Osteoblast (primary cell): ENCODE measurements at regions not wholly inside any gene's neighbourhood (a gene's known extent, or its start where the extent isn't known, plus 50 kb on each side); places are given as distances from the start of the nearest gene placed in this dataset.

Experiments
- DNase-seq: peaks from one replicate; pipeline ENCODE4 v3.0.0; 2011; ENCODE audit warnings: low spot score, mixed read lengths; ENCODE audit not compliant: insufficient read length; ENCODE audit errors: missing footprints
- H2AFZ ChIP-seq: 2 replicates; pipeline ENCODE4 v1.6.0; 2011; ENCODE audit warnings: mild to moderate bottlenecking, low read length
- H3K27ac ChIP-seq: 2 replicates; pipeline ENCODE4 v1.5.1; 2011; ENCODE audit warnings: mild to moderate bottlenecking, low read depth, low read length, moderate library complexity
- H3K27me3 ChIP-seq: 2 replicates; pipeline ENCODE4 v1.6.0; 2012; ENCODE audit warnings: mild to moderate bottlenecking, control low read depth, inconsistent platforms, low read length, moderate library complexity; ENCODE audit not compliant: insufficient read depth
- H3K36me3 ChIP-seq: 2 replicates; pipeline ENCODE4 v1.5.1; 2011; ENCODE audit warnings: mild to moderate bottlenecking, low read length, control low read depth, moderate library complexity; ENCODE audit not compliant: insufficient read depth
- H3K4me1 ChIP-seq: 2 replicates; pipeline ENCODE4 v1.5.1; 2011; ENCODE audit warnings: mild to moderate bottlenecking, low read length, control low read depth, moderate library complexity; ENCODE audit not compliant: insufficient read depth
- H3K4me2 ChIP-seq: 2 replicates; pipeline ENCODE4 v1.6.0; 2011; ENCODE audit warnings: mild to moderate bottlenecking, low read length; ENCODE audit not compliant: insufficient read depth
- H3K4me3 ChIP-seq: fragments of 200-600 bp; sonication (generic); 3 replicates; pipeline ENCODE4 v1.5.1; 2012; ENCODE audit warnings: mild to moderate bottlenecking, low read length, inconsistent platforms; ENCODE audit not compliant: insufficient read depth
- H3K79me2 ChIP-seq: 2 replicates; pipeline ENCODE4 v1.6.0; 2012; ENCODE audit warnings: mild to moderate bottlenecking, low read length, control low read depth, inconsistent platforms; ENCODE audit not compliant: insufficient read depth
- H3K9me3 ChIP-seq: 2 replicates; pipeline ENCODE4 v1.5.1; 2011; ENCODE audit warnings: low read depth, low read length, control low read depth
- H4K20me1 ChIP-seq: 2 replicates; pipeline ENCODE4 v1.6.0; 2012; ENCODE audit warnings: mild to moderate bottlenecking, low read length, control low read depth; ENCODE audit not compliant: insufficient read depth
- CTCF ChIP-seq: IDR thresholded peaks from 2 replicates; pipeline ENCODE4 v1.5.1; 2011; ENCODE audit warnings: mild to moderate bottlenecking, low read depth, low read length, moderate library complexity; ENCODE audit errors: extremely low read depth

- no peaks in the 10 kb centered on the region for H3K27me3 ChIP-seq
- H3K4me3 ChIP-seq, result no peak overlapping the region
- H2AFZ ChIP-seq, result no peak overlapping the region
- H4K20me1 ChIP-seq, result no peaks in the 10 kb centered on the region
- H3K79me2 ChIP-seq, result no peaks in the 10 kb centered on the region
- H3K36me3 ChIP-seq, result no peaks in the 10 kb centered on the region
- no peaks in the 10 kb centered on the region for H3K4me1 ChIP-seq
- no peak overlapping the region for H3K4me2 ChIP-seq
- H3K27ac ChIP-seq, result no peak overlapping the region
- H3K9me3 ChIP-seq, result peaks cover 4% of the 10 kb centered on the region
- peak; percentile 29 for DNase-seq
- no peak for TF ChIP-seq CTCF
Measured at GRCh38 chr10:78190051-78190825, 156.6 kb downstream of the RPS24 start.

- Histone ChIP-seq H3K27me3 (no peaks in the 10 kb centered on the region), H3K27ac (no peak overlapping the region), H3K36me3 (no peaks in the 10 kb centered on the region), H3K4me1 (no peaks in the 10 kb centered on the region), H2AFZ (no peak overlapping the region), H3K79me2 (no peaks in the 10 kb centered on the region), H3K4me2 (no peak overlapping the region), H3K4me3 (no peak overlapping the region), H4K20me1 (no peaks in the 10 kb centered on the region), H3K9me3 (peaks cover 4% of the 10 kb centered on the region)
- TF ChIP-seq CTCF, result no peak
- no peak for DNase-seq
Measured at GRCh38 chr10:78191301-78191700, 157.6 kb downstream of the RPS24 start.

- Histone ChIP-seq H3K4me3 (no peak overlapping the region), H3K9me3 (peaks cover 4% of the 10 kb centered on the region), H3K4me1 (peaks cover 4% of the 10 kb centered on the region), H3K27me3 (peaks cover 3% of the 10 kb centered on the region), H3K79me2 (no peaks in the 10 kb centered on the region), H2AFZ (no peak overlapping the region), H3K36me3 (no peaks in the 10 kb centered on the region), H3K27ac (no peak overlapping the region), H3K4me2 (no peak overlapping the region), H4K20me1 (no peaks in the 10 kb centered on the region)
- DNase-seq, result no peak
- TF ChIP-seq CTCF, result no peak
Measured at GRCh38 chr10:78193189-78193588, 159.5 kb downstream of the RPS24 start.

GRCh38 chr10:78194050-78194449, 160.4 kb downstream of the RPS24 start:
- Histone ChIP-seq H4K20me1 (no peaks in the 10 kb centered on the region), H2AFZ (no peak overlapping the region), H3K27me3 (peaks cover 10% of the 10 kb centered on the region), H3K9me3 (peaks cover 4% of the 10 kb centered on the region), H3K4me2 (no peak overlapping the region), H3K36me3 (no peaks in the 10 kb centered on the region), H3K4me1 (peaks cover 4% of the 10 kb centered on the region), H3K4me3 (no peak overlapping the region), H3K27ac (no peak overlapping the region), H3K79me2 (no peaks in the 10 kb centered on the region)
- no peak for DNase-seq
- no peak for TF ChIP-seq CTCF
